GM23338 (cell line): ENCODE measurements at regions not wholly inside any gene's neighbourhood (a gene's known extent, or its start where the extent isn't known, plus 50 kb on each side); places are given as distances from the start of the nearest gene placed in this dataset.

Experiments used
- CREB1 ChIP-seq: fragments of 250-450 bp; sonication (Bioruptor Pico); IDR thresholded peaks from 2 replicates; pipeline ENCODE4 v1.5.0; 2020; ENCODE audit warnings: low read depth, mild to moderate bottlenecking, moderate library complexity
- EZH2 ChIP-seq: fragments of 200-600 bp; sonication (generic); IDR thresholded peaks from one replicate; pipeline ENCODE4 v1.8.0; 2017; ENCODE audit warnings: antibody characterized with exemption, mild to moderate bottlenecking, low read depth; ENCODE audit not compliant: unreplicated experiment
- EZH2phosphoT487 ChIP-seq: fragments of 200-600 bp; sonication (generic); IDR thresholded peaks from one replicate; pipeline ENCODE4 v1.8.1; 2018; ENCODE audit warnings: antibody characterized with exemption; ENCODE audit not compliant: unreplicated experiment
- JUNB ChIP-seq: IDR thresholded peaks from one replicate; pipeline ENCODE4 v1.6.1; 2016; ENCODE audit warnings: antibody characterized with exemption; ENCODE audit not compliant: unreplicated experiment
- POLR2AphosphoS5 ChIP-seq: IDR thresholded peaks from 2 replicates; pipeline ENCODE4 v1.6.1; 2016; ENCODE audit warnings: antibody characterized with exemption, low read depth
- TF ChIP-seq, protein P1 (sequence below), 2 experiments: fragments of 200-600 bp in 1 of 2; sonication (generic) in 1 of 2; conservative IDR thresholded peaks; 2 replicates each; pipeline versions ENCODE4 v1.5.1 to v1.6.1; 2016 to 2017; ENCODE audit warnings: antibody characterized with exemption in 2 of 2, low read depth in 2 of 2, mild to moderate bottlenecking in 2 of 2, moderate library complexity in 1 of 2
- TF ChIP-seq, protein P2 (sequence below): IDR thresholded peaks from one replicate; pipeline ENCODE4 v1.6.1; 2018; ENCODE audit warnings: antibody characterized with exemption; ENCODE audit not compliant: unreplicated experiment
- TF ChIP-seq, protein P3 (sequence below): IDR thresholded peaks from 2 replicates; pipeline ENCODE4 v1.6.1; 2016; ENCODE audit warnings: antibody characterized with exemption

DNA sequence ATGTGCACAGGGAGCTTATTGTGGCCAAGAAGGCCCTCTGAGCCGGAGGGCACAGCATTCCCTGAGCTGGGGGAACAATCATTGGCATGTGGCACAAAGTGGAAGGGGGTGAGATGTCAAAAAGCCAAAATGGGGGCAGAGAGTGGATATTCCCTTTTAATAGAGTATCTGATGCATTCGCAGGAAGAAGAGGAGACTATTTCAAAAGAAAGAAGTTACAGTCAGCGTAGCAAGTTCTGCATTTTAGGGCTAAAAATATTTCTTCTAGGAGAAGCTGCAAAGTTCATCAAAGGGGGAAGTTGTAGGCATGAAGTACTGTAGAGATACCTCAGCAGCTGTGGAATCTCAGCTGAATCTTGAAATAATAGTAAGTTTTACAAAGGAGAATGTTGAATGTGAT is 136.0 kb upstream of the WDR11 start:
- TF ChIP-seq, protein P1, sequence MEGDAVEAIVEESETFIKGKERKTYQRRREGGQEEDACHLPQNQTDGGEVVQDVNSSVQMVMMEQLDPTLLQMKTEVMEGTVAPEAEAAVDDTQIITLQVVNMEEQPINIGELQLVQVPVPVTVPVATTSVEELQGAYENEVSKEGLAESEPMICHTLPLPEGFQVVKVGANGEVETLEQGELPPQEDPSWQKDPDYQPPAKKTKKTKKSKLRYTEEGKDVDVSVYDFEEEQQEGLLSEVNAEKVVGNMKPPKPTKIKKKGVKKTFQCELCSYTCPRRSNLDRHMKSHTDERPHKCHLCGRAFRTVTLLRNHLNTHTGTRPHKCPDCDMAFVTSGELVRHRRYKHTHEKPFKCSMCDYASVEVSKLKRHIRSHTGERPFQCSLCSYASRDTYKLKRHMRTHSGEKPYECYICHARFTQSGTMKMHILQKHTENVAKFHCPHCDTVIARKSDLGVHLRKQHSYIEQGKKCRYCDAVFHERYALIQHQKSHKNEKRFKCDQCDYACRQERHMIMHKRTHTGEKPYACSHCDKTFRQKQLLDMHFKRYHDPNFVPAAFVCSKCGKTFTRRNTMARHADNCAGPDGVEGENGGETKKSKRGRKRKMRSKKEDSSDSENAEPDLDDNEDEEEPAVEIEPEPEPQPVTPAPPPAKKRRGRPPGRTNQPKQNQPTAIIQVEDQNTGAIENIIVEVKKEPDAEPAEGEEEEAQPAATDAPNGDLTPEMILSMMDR (conservative IDR thresholded peaks at IDR 0.05; ENCODE audit: low read depth in 2 of 2) = no peak
- TF ChIP-seq POLR2AphosphoS5 = no peak
- TF ChIP-seq EZH2 = no peak
- no peak for TF ChIP-seq EZH2phosphoT487
- no peak for TF ChIP-seq CREB1 (CRISPR knock-in tag)
- no peak for TF ChIP-seq JUNB
- TF ChIP-seq, protein P2, sequence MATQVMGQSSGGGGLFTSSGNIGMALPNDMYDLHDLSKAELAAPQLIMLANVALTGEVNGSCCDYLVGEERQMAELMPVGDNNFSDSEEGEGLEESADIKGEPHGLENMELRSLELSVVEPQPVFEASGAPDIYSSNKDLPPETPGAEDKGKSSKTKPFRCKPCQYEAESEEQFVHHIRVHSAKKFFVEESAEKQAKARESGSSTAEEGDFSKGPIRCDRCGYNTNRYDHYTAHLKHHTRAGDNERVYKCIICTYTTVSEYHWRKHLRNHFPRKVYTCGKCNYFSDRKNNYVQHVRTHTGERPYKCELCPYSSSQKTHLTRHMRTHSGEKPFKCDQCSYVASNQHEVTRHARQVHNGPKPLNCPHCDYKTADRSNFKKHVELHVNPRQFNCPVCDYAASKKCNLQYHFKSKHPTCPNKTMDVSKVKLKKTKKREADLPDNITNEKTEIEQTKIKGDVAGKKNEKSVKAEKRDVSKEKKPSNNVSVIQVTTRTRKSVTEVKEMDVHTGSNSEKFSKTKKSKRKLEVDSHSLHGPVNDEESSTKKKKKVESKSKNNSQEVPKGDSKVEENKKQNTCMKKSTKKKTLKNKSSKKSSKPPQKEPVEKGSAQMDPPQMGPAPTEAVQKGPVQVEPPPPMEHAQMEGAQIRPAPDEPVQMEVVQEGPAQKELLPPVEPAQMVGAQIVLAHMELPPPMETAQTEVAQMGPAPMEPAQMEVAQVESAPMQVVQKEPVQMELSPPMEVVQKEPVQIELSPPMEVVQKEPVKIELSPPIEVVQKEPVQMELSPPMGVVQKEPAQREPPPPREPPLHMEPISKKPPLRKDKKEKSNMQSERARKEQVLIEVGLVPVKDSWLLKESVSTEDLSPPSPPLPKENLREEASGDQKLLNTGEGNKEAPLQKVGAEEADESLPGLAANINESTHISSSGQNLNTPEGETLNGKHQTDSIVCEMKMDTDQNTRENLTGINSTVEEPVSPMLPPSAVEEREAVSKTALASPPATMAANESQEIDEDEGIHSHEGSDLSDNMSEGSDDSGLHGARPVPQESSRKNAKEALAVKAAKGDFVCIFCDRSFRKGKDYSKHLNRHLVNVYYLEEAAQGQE = no peak
- TF ChIP-seq, protein P3, sequence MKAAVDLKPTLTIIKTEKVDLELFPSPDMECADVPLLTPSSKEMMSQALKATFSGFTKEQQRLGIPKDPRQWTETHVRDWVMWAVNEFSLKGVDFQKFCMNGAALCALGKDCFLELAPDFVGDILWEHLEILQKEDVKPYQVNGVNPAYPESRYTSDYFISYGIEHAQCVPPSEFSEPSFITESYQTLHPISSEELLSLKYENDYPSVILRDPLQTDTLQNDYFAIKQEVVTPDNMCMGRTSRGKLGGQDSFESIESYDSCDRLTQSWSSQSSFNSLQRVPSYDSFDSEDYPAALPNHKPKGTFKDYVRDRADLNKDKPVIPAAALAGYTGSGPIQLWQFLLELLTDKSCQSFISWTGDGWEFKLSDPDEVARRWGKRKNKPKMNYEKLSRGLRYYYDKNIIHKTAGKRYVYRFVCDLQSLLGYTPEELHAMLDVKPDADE = no peak
